Glutamatergic neuron (in vitro differentiated cells): ENCODE measurements at regions not wholly inside any gene's neighbourhood (a gene's known extent, or its start where the extent isn't known, plus 50 kb on each side); places are given as distances from the start of the nearest gene placed in this dataset.

Experiments used
- DNase-seq: peaks from one replicate; pipeline ENCODE4 v3.0.0; 2022
- H3K27ac Mint-ChIP-seq: one replicate; pipeline ENCODE4 v1.8.0; 2020; ENCODE audit warnings: mild to moderate bottlenecking, mixed read lengths, inconsistent platforms; ENCODE audit not compliant: unreplicated experiment
- H3K27me3 Mint-ChIP-seq: one replicate; pipeline ENCODE4 v1.8.0; 2020; ENCODE audit warnings: mild to moderate bottlenecking, moderate library complexity, mixed read lengths, inconsistent platforms; ENCODE audit not compliant: unreplicated experiment
- H3K36me3 Mint-ChIP-seq: one replicate; pipeline ENCODE4 v1.8.0; 2020; ENCODE audit warnings: mild to moderate bottlenecking, mixed read lengths, inconsistent platforms; ENCODE audit not compliant: unreplicated experiment
- H3K4me1 Mint-ChIP-seq: one replicate; pipeline ENCODE4 v1.8.0; 2020; ENCODE audit warnings: mild to moderate bottlenecking, low read depth, mixed read lengths, inconsistent platforms; ENCODE audit not compliant: unreplicated experiment
- H3K4me3 Mint-ChIP-seq: one replicate; pipeline ENCODE4 v1.8.0; 2020; ENCODE audit warnings: mild to moderate bottlenecking, mixed read lengths, inconsistent platforms; ENCODE audit not compliant: unreplicated experiment
- H3K9me3 Mint-ChIP-seq: one replicate; pipeline ENCODE4 v1.8.0; 2020; ENCODE audit warnings: mild to moderate bottlenecking, moderate library complexity, mixed read lengths, inconsistent platforms; ENCODE audit not compliant: unreplicated experiment
- TF ChIP-seq, protein P1 (sequence below): fragments of 200-600 bp; sonication (generic); IDR thresholded peaks from one replicate; pipeline ENCODE4 v1.5.0; 2021; ENCODE audit not compliant: partially characterized antibody, unreplicated experiment

DNA sequence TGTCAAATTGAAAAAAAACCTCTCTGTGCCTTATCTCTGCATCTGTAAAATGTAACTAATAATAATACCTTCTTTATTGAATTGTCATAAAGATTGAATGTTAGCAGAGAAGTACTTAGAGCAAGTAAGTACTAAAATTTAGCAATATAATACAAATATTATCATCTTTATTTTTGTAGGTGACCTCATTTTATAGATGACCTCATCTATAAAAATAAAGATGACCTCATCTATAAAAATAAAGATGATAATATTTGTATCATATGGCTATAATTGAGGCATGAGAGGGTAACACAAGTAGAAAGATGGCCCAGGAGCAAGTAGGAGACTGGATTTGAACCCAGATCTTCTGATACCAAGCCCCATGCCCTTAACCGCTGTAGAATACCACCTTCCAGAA lies 193.2 kb upstream of the FOXD3 start:
- Mint-ChIP-seq H3K4me3 (no peak overlapping the region), H3K9me3 (no peaks in the 10 kb centered on the region), H3K27me3 (peaks cover 2% of the 10 kb centered on the region), H3K27ac (no peak overlapping the region), H3K4me1 (peaks cover 7% of the 10 kb centered on the region), H3K36me3 (no peaks in the 10 kb centered on the region)
- TF ChIP-seq, protein P1, sequence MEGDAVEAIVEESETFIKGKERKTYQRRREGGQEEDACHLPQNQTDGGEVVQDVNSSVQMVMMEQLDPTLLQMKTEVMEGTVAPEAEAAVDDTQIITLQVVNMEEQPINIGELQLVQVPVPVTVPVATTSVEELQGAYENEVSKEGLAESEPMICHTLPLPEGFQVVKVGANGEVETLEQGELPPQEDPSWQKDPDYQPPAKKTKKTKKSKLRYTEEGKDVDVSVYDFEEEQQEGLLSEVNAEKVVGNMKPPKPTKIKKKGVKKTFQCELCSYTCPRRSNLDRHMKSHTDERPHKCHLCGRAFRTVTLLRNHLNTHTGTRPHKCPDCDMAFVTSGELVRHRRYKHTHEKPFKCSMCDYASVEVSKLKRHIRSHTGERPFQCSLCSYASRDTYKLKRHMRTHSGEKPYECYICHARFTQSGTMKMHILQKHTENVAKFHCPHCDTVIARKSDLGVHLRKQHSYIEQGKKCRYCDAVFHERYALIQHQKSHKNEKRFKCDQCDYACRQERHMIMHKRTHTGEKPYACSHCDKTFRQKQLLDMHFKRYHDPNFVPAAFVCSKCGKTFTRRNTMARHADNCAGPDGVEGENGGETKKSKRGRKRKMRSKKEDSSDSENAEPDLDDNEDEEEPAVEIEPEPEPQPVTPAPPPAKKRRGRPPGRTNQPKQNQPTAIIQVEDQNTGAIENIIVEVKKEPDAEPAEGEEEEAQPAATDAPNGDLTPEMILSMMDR: no peak
- DNase-seq: no peak

DNA sequence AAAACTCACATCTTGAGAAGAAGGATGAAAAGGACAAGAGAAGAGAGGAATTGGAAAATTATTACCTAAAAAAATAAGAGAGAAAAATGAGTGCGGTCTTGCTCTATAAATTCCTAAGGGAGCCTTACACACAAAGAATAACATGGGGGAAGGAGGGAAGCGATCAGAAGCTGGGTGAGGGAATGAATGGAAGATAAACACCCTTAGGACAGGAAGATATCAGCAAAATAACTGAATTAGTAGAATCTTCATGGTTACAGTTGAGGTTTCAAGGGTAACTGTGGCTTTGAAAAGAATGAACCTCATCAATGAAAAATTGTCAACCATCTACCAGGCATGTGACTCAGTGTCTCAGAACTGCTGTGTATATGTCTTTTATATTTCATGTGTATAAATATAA lies 192.5 kb upstream of the FOXD3 start:
- TF ChIP-seq, protein P1: no peak
- Mint-ChIP-seq H3K36me3 (no peaks in the 10 kb centered on the region), H3K4me1 (peaks cover 5% of the 10 kb centered on the region), H3K27ac (no peak overlapping the region), H3K4me3 (no peak overlapping the region), H3K9me3 (no peaks in the 10 kb centered on the region), H3K27me3 (peaks cover 2% of the 10 kb centered on the region)
- DNase-seq: no peak

DNA sequence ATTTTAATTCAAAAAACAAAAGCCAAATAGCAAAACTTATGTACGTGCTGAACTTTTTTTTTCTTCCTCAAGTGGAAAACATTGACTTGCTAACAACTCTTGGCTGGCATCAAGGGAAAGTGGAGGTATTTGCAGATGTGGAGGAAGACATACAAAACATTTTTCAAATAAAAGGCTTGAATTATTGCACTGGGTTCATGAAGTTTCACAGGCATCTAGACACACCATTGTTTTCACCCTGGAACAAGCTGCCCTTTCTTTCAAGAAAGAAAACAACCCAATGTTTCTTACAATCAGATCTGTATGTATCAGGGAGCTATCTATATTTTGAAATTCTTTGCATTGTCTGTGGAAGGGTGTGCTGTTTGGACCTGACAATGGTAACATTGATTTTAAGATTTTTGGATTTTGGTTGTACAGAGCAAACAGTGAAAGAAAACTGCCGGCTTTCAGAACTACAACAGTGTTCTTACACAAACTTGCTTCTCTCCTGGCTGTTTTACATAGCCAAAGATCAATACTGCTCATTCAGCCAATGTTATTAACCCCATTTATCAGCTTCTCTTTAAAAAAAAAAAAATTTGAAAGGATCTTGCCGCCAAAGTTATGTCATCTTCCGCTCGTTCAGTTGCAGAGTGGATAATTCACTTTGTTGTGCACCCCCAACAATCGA lies 187.7 kb upstream of the FOXD3 start:
- DNase-seq: no peak
- peaks cover 5% of the 10 kb centered on the region for H3K4me1 Mint-ChIP-seq
- peaks cover 2% of the 10 kb centered on the region for H3K27me3 Mint-ChIP-seq
- TF ChIP-seq, protein P1: no peak
- H3K4me3 Mint-ChIP-seq: no peak overlapping the region
- H3K9me3 Mint-ChIP-seq: no peaks in the 10 kb centered on the region
- no peak overlapping the region for H3K27ac Mint-ChIP-seq
- H3K36me3 Mint-ChIP-seq: no peaks in the 10 kb centered on the region

DNA sequence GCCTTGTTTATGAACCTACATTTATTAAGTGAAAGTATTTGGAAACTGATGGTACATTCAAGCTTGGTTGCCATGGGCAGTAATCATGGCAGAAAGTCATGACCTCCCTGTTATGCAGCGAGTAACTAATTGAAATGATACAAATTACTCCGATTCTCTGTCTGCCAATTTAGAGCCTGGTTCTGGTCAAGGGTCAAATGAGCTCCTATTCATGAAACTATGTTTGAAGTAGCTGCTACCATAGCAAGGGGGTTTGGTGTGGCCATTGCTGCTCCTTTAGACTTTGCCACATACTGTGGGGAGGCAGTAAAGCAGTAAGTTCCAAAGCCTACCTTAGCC lies 187.2 kb upstream of the FOXD3 start:
- Mint-ChIP-seq H3K4me1 (peaks cover 5% of the 10 kb centered on the region), H3K4me3 (no peak overlapping the region), H3K27ac (no peak overlapping the region), H3K36me3 (no peaks in the 10 kb centered on the region), H3K9me3 (no peaks in the 10 kb centered on the region), H3K27me3 (peaks cover 2% of the 10 kb centered on the region)
- TF ChIP-seq, protein P1: no peak
- DNase-seq: no peak

DNA sequence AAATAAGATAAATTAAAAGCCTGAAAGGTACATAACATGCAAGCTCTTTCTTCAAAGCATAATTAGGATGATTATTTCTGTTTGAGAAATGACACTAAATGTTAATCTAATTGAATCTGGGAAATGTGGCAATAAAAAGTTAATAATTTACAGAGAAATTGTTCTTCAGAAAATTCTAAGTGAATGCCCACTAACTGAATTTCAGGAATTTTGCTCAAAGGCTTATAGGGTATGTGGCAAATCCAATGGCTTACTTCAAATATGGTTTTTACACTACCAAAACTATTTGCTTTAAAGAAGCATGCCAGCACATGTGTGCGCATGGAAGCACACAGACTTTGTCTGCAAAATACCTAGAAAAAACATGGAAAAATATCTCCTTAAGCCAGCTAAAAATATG lies 186.6 kb upstream of the FOXD3 start:
- no peak for DNase-seq
- Mint-ChIP-seq H3K27ac (no peak overlapping the region), H3K9me3 (no peaks in the 10 kb centered on the region), H3K27me3 (peaks cover 2% of the 10 kb centered on the region), H3K4me1 (peaks cover 2% of the 10 kb centered on the region), H3K36me3 (no peaks in the 10 kb centered on the region), H3K4me3 (no peak overlapping the region)
- TF ChIP-seq, protein P1: no peak
